ENCODE measurements at regions not wholly inside any gene's neighbourhood (a gene's known extent, or its start where the extent isn't known, plus 50 kb on each side); places are given as distances from the start of the nearest gene placed in this dataset.

GRCh38 chr2:6635296-6635695, 230.4 kb downstream of the CMPK2 start:
- no peaks in the 10 kb centered on the region for H3K79me2 ChIP-seq (ENCODE audit: insufficient read depth, low read length)
- intact Hi-C loops (cut with micrococcal nuclease; ENCODE audit: unreplicated experiment): no loop called here
- H2AFZ ChIP-seq (ENCODE audit: low read length): no peak overlapping the region
- H3K4me2 ChIP-seq (ENCODE audit: low read depth, low read length): no peak overlapping the region
- no peak for DNase-seq (ENCODE audit: low spot score)
- H3K4me3 ChIP-seq (replicated peaks in 1 of 3; ENCODE audit: insufficient read depth in 1 of 3, low read depth in 2 of 3, low read length in 3 of 3): no peak overlapping the region
- H4K20me1 ChIP-seq (ENCODE audit: insufficient read depth, low read length): no peaks in the 10 kb centered on the region
- H3K27me3 ChIP-seq (ENCODE audit: control insufficient read depth in 1 of 2, insufficient read depth in 2 of 2, low read length in 2 of 2): no peaks in the 10 kb centered on the region
- ChIA-PET POLR2A (no interaction called here), CTCF (ENCODE audit: low intra/inter-chr PET ratio, low total read pairs) (no interaction called here)
- H3K27ac ChIP-seq (ENCODE audit: extremely low read length, insufficient read depth, low read length): no peak overlapping the region
- no peaks in the 10 kb centered on the region for H3K36me3 ChIP-seq (replicated peaks in 1 of 2; ENCODE audit: control insufficient read depth in 1 of 2, insufficient read depth in 2 of 2, low read length in 2 of 2)
- H3K9ac ChIP-seq (ENCODE audit: insufficient read depth, low read depth, low read length): no peak overlapping the region
- ATAC-seq: no peak
- in situ Hi-C loops (cut with HindIII; ENCODE audit: extremely low pct_ligation_motif_present, low pct_unique_long_range_greater_than_20kb): no loop called here
- H3K4me1 ChIP-seq (ENCODE audit: insufficient read depth, low read length): no peaks in the 10 kb centered on the region
- H3K9me3 ChIP-seq (ENCODE audit: low read length): no peaks in the 10 kb centered on the region; the same call in none of the 2 replicates
- no peak for FAIRE-seq
- 7% methylated on average over 1 of the region's 1 CpG for WGBS (ENCODE audit: low lambda C conversion rate)
- BruUV-seq (replicated peaks): no TSS peak
- no peak for TF ChIP-seq ZNF142 (CRISPR knock-in tag; IDR thresholded peaks at IDR 0.05)
- TF ChIP-seq YEATS2 (CRISPR knock-in tag; IDR thresholded peaks at IDR 0.05; ENCODE audit: borderline replicate concordance): no peak
- TF ChIP-seq, protein P1, sequence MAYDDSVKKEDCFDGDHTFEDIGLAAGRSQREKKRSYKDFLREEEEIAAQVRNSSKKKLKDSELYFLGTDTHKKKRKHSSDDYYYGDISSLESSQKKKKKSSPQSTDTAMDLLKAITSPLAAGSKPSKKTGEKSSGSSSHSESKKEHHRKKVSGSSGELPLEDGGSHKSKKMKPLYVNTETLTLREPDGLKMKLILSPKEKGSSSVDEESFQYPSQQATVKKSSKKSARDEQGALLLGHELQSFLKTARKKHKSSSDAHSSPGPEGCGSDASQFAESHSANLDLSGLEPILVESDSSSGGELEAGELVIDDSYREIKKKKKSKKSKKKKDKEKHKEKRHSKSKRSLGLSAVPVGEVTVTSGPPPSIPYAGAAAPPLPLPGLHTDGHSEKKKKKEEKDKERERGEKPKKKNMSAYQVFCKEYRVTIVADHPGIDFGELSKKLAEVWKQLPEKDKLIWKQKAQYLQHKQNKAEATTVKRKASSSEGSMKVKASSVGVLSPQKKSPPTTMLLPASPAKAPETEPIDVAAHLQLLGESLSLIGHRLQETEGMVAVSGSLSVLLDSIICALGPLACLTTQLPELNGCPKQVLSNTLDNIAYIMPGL (CRISPR knock-in tag; IDR thresholded peaks at IDR 0.05; ENCODE audit: borderline replicate concordance in 1 of 2, low read depth in 1 of 2): no peak
- no peak for TF ChIP-seq ARNTL (CRISPR knock-in tag; IDR thresholded peaks at IDR 0.05)
- TF ChIP-seq ZBTB7B (CRISPR knock-in tag; IDR thresholded peaks at IDR 0.05): no peak
- TF ChIP-seq ZSCAN5A (CRISPR knock-in tag; IDR thresholded peaks at IDR 0.05; ENCODE audit: borderline replicate concordance): no peak
- TF ChIP-seq GATAD1 (CRISPR knock-in tag; IDR thresholded peaks at IDR 0.05): no peak
- TF ChIP-seq, protein P2, sequence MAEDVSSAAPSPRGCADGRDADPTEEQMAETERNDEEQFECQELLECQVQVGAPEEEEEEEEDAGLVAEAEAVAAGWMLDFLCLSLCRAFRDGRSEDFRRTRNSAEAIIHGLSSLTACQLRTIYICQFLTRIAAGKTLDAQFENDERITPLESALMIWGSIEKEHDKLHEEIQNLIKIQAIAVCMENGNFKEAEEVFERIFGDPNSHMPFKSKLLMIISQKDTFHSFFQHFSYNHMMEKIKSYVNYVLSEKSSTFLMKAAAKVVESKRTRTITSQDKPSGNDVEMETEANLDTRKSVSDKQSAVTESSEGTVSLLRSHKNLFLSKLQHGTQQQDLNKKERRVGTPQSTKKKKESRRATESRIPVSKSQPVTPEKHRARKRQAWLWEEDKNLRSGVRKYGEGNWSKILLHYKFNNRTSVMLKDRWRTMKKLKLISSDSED (CRISPR knock-in tag; IDR thresholded peaks at IDR 0.05): no peak
- TF ChIP-seq ZNF839 (CRISPR knock-in tag; IDR thresholded peaks at IDR 0.05; ENCODE audit: borderline replicate concordance): no peak
- no peak for TF ChIP-seq ZBTB1 (CRISPR knock-in tag; IDR thresholded peaks at IDR 0.05; ENCODE audit: borderline replicate concordance)
- TF ChIP-seq ZNF232 (CRISPR knock-in tag; IDR thresholded peaks at IDR 0.05; ENCODE audit: borderline replicate concordance): no peak
- no peak for TF ChIP-seq MTA1 (CRISPR knock-in tag; IDR thresholded peaks at IDR 0.05; ENCODE audit: borderline replicate concordance)
- TF ChIP-seq RAD51 (IDR thresholded peaks at IDR 0.05; ENCODE audit: borderline replicate concordance): no peak
- no peak for TF ChIP-seq ZNF775 (CRISPR knock-in tag; IDR thresholded peaks at IDR 0.05; ENCODE audit: borderline replicate concordance)
- TF ChIP-seq FLYWCH1 (CRISPR knock-in tag; IDR thresholded peaks at IDR 0.05): no peak
- no peak for TF ChIP-seq KLF11 (CRISPR knock-in tag; IDR thresholded peaks at IDR 0.05)

All from HepG2 (cell line).